Neural cell (in vitro differentiated cells): ENCODE measurements at regions not wholly inside any gene's neighbourhood (a gene's known extent, or its start where the extent isn't known, plus 50 kb on each side); places are given as distances from the start of the nearest gene placed in this dataset.

Source experiments
- EZH2 ChIP-seq: fragments of 200-600, 300-800 bp; shearing (Covaris generic), sonication (generic); IDR thresholded peaks from 2 replicates; pipeline ENCODE4 v1.6.1; 2014; ENCODE audit warnings: antibody characterized with exemption, low read length, borderline replicate concordance, mild to moderate bottlenecking; ENCODE audit not compliant: insufficient read depth, poor library complexity, severe bottlenecking
- POLR2AphosphoS5 ChIP-seq: IDR thresholded peaks from 2 replicates; pipeline ENCODE4 v1.6.1; 2012
- RAD21 ChIP-seq: fragments of 450-650 bp; conservative IDR thresholded peaks from 2 replicates; pipeline ENCODE4 v1.6.1; 2014; ENCODE audit warnings: antibody characterized with exemption, mild to moderate bottlenecking, moderate library complexity
- REST ChIP-seq: IDR thresholded peaks from 2 replicates; pipeline ENCODE4 v1.6.1; 2012; ENCODE audit warnings: borderline replicate concordance
- TAF1 ChIP-seq: IDR thresholded peaks from 2 replicates; pipeline ENCODE4 v1.6.1; 2012; ENCODE audit warnings: low read depth
- TF ChIP-seq, protein P1 (sequence below): fragments of 450-650 bp; IDR thresholded peaks from 2 replicates; pipeline ENCODE4 v1.5.1; 2014; ENCODE audit warnings: antibody characterized with exemption, mild to moderate bottlenecking, moderate library complexity; ENCODE audit not compliant: poor library complexity, severe bottlenecking

DNA sequence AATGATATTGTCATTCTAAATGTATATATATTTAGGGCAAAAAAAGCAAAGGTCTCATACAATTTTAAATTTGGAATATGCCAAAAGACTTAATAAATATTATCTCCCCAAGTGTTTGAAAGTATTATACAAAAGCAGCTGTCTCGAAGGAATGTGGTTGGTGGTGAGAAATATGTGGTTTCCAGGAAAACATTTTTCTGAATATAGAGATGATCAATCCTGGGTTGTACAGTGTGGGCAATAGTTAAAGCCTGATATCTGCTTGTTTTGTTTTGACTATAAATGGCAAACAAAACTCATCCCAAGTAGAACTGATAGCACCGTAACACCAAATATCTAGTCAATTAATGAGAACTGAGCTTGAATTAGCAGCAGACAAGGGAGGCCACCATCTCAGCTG is 391.8 kb upstream of the CD180 start:
- TF ChIP-seq, protein P1, sequence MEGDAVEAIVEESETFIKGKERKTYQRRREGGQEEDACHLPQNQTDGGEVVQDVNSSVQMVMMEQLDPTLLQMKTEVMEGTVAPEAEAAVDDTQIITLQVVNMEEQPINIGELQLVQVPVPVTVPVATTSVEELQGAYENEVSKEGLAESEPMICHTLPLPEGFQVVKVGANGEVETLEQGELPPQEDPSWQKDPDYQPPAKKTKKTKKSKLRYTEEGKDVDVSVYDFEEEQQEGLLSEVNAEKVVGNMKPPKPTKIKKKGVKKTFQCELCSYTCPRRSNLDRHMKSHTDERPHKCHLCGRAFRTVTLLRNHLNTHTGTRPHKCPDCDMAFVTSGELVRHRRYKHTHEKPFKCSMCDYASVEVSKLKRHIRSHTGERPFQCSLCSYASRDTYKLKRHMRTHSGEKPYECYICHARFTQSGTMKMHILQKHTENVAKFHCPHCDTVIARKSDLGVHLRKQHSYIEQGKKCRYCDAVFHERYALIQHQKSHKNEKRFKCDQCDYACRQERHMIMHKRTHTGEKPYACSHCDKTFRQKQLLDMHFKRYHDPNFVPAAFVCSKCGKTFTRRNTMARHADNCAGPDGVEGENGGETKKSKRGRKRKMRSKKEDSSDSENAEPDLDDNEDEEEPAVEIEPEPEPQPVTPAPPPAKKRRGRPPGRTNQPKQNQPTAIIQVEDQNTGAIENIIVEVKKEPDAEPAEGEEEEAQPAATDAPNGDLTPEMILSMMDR: no peak
- TF ChIP-seq REST (no peak), RAD21 (no peak), TAF1 (no peak), EZH2 (no peak), POLR2AphosphoS5 (no peak)
